Trophoblast cell (in vitro differentiated cells and primary cell): ENCODE measurements at regions not wholly inside any gene's neighbourhood (a gene's known extent, or its start where the extent isn't known, plus 50 kb on each side); places are given as distances from the start of the nearest gene placed in this dataset.
"Not testable (repeated sequence)": the region's sequence is repeated elsewhere in the genome, so short reads cannot be mapped to it uniquely, and the experiment has no call there.

Experiments used
- DNase-seq, 2 donors: peaks; one replicate each; pipeline ENCODE4 v3.0.0-alpha.2; 2016
- H2AFZ ChIP-seq: 2 replicates; pipeline ENCODE4 v1.6.1; 2013; ENCODE audit warnings: low read length, moderate library complexity, mild to moderate bottlenecking; ENCODE audit not compliant: insufficient read depth, poor library complexity
- H2AK5ac ChIP-seq: 2 replicates; pipeline ENCODE4 v1.6.1; 2013; ENCODE audit warnings: mild to moderate bottlenecking, low read length
- H2BK120ac ChIP-seq: 2 replicates; pipeline ENCODE4 v1.6.1; 2013; ENCODE audit warnings: low read length, mild to moderate bottlenecking, moderate library complexity; ENCODE audit not compliant: insufficient read depth, poor library complexity
- H2BK12ac ChIP-seq: 2 replicates; pipeline ENCODE4 v1.6.1; 2013; ENCODE audit warnings: mild to moderate bottlenecking, low read length, moderate library complexity
- H2BK5ac ChIP-seq: 2 replicates; pipeline ENCODE4 v1.6.1; 2013; ENCODE audit warnings: low read length, low read depth, moderate library complexity, mild to moderate bottlenecking; ENCODE audit not compliant: poor library complexity
- H3K14ac ChIP-seq: 2 replicates; pipeline ENCODE4 v1.6.1; 2013; ENCODE audit warnings: mild to moderate bottlenecking, low read length
- H3K18ac ChIP-seq: 2 replicates; pipeline ENCODE4 v1.6.1; 2013; ENCODE audit warnings: mild to moderate bottlenecking, low read length
- H3K23ac ChIP-seq: 2 replicates; pipeline ENCODE4 v1.6.1; 2013; ENCODE audit warnings: low read length
- H3K27ac ChIP-seq: 2 replicates; pipeline ENCODE4 v1.5.1; 2013; ENCODE audit warnings: low read depth, mild to moderate bottlenecking, inconsistent platforms, low read length, moderate library complexity
- H3K27me3 ChIP-seq: 2 replicates; pipeline ENCODE4 v1.6.1; 2013; ENCODE audit warnings: inconsistent platforms, mild to moderate bottlenecking, low read length, moderate library complexity; ENCODE audit not compliant: insufficient read depth
- H3K36me3 ChIP-seq, 2 experiments: 1 replicate in 1 of 2; 2 replicates in 1 of 2; pipeline ENCODE4 v1.6.1; 2013; ENCODE audit warnings: low read length in 2 of 2, mild to moderate bottlenecking in 2 of 2, moderate library complexity in 1 of 2; ENCODE audit not compliant: insufficient read depth in 2 of 2, control insufficient read depth in 1 of 2
- H3K4ac ChIP-seq: 2 replicates; pipeline ENCODE4 v1.6.1; 2013; ENCODE audit warnings: low read depth, mild to moderate bottlenecking, low read length, moderate library complexity
- H3K4me1 ChIP-seq, 2 experiments: 1 replicate in 1 of 2; 2 replicates in 1 of 2; pipeline ENCODE4 v1.6.1; 2013; ENCODE audit warnings: low read length in 2 of 2, mild to moderate bottlenecking in 2 of 2, moderate library complexity in 1 of 2; ENCODE audit not compliant: insufficient read depth in 2 of 2, control insufficient read depth in 1 of 2
- H3K4me2 ChIP-seq: 2 replicates; pipeline ENCODE4 v1.6.1; 2013; ENCODE audit warnings: inconsistent platforms, mild to moderate bottlenecking, low read length, moderate library complexity
- H3K4me3 ChIP-seq: 2 replicates; pipeline ENCODE4 v1.5.1; 2013; ENCODE audit warnings: mild to moderate bottlenecking, low read depth, low read length, inconsistent platforms
- H3K79me1 ChIP-seq: one replicate; pipeline ENCODE4 v1.6.1; 2013; ENCODE audit warnings: low read length
- H3K79me2 ChIP-seq: 2 replicates; pipeline ENCODE4 v1.6.1; 2013; ENCODE audit warnings: low read length, mild to moderate bottlenecking; ENCODE audit not compliant: control insufficient read depth, insufficient read depth, poor library complexity
- H3K9ac ChIP-seq: 2 replicates; pipeline ENCODE4 v1.6.1; 2013; ENCODE audit warnings: mild to moderate bottlenecking, low read length
- H3K9me3 ChIP-seq: 2 replicates; pipeline ENCODE4 v1.6.1; 2013; ENCODE audit warnings: low read depth, mild to moderate bottlenecking, control low read depth, inconsistent platforms, low read length; ENCODE audit not compliant: insufficient read depth
- H4K12ac ChIP-seq: 2 replicates; pipeline ENCODE4 v1.6.1; 2013; ENCODE audit warnings: low read depth, mild to moderate bottlenecking, low read length, moderate library complexity
- H4K8ac ChIP-seq: 2 replicates; pipeline ENCODE4 v1.6.1; 2013; ENCODE audit warnings: low read depth, mild to moderate bottlenecking, low read length, moderate library complexity
- H4K91ac ChIP-seq: one replicate; pipeline ENCODE4 v1.6.1; 2013; ENCODE audit warnings: low read depth, mild to moderate bottlenecking, low read length, moderate library complexity
- WGBS: extraction: QIAGEN DNeasy Blood & Tissue Kit; methylation state at CpG from one replicate; pipeline ENCODE4 v1.1.7; 2013; ENCODE audit warnings: missing lambda C conversion rate; ENCODE audit not compliant: insufficient read length, insufficient coverage; ENCODE audit errors: extremely low coverage; 5-methylcytosine and 5-hydroxymethylcytosine counted together

DNA sequence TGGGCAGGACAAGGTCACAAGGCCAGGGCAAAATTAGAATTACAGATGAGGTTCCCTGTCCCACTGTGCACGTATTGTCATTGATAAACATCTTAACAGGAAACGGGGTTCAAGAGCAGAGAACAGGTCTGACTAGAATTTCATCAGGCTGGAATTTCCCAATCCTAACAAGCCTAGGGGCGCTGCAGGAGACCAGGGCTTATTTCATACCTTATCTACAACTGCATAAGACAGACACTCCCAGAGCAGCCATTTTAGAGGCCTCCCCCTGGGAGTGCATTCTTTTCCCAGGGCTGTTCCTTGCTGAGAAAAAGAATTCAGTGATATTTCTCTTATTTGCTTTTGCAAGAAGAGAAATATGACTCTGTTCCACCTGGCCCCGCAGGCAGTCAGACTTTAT is 244.8 kb downstream of the DAD1 start:
- H2AK5ac ChIP-seq, H2BK120ac ChIP-seq, H2AFZ ChIP-seq, H3K4me2 ChIP-seq, H3K36me3 ChIP-seq, H3K18ac ChIP-seq, H3K9ac ChIP-seq, H2BK5ac ChIP-seq, H3K4me3 ChIP-seq, H3K23ac ChIP-seq, H3K14ac ChIP-seq, H3K79me2 ChIP-seq, H3K27ac ChIP-seq, H3K27me3 ChIP-seq, H2BK12ac ChIP-seq, H3K79me1 ChIP-seq, H3K4me1 ChIP-seq, H4K8ac ChIP-seq, H4K12ac ChIP-seq, H3K4ac ChIP-seq, H3K9me3 ChIP-seq, H4K91ac ChIP-seq: not testable (repeated sequence)
- peak; percentile 2 to 9 for DNase-seq
- no CpG with 5 or more reads among the region's 4 CpGs for WGBS

DNA sequence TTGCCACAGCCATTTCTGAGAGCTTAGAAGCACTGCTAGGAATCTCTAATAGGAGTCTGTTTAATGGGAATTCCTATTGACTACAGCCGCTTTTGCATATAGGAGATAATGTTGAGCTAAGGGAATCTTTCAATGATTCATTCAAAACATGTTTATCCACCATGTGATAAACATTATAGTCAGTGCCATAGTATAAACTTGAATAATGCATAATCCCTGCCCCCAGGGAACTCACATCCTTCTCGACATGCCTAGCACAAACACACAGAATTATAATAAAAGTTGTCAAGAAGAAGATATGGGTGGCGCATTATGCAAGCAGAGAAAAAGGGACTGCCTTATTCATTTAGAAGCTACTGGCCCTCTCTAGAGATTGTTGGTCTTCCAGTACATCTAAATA is 248.0 kb downstream of the DAD1 start:
- Histone ChIP-seq H3K4me3 (no peak overlapping the region), H3K79me2 (no peaks in the 10 kb centered on the region), H2AK5ac (no peak overlapping the region), H3K4ac (no peak overlapping the region), H3K4me1 (no peaks in the 10 kb centered on the region), H3K36me3 (no peaks in the 10 kb centered on the region), H3K14ac (no peak overlapping the region), H2BK12ac (no peak overlapping the region), H3K27me3 (no peaks in the 10 kb centered on the region), H4K12ac (no peak overlapping the region), H3K9me3 (peaks cover 1% of the 10 kb centered on the region), H3K18ac (no peak overlapping the region), H3K79me1 (no peaks in the 10 kb centered on the region), H3K27ac (no peak overlapping the region), H2BK5ac (no peak overlapping the region), H3K23ac (no peak overlapping the region), H4K8ac (no peak overlapping the region), H2BK120ac (no peak overlapping the region), H3K9ac (no peak overlapping the region), H4K91ac (no peak overlapping the region), H3K4me2 (no peak overlapping the region), H2AFZ (no peak overlapping the region)
- DNase-seq = no peak
- no CpG with 5 or more reads among the region's 3 CpGs for WGBS

DNA sequence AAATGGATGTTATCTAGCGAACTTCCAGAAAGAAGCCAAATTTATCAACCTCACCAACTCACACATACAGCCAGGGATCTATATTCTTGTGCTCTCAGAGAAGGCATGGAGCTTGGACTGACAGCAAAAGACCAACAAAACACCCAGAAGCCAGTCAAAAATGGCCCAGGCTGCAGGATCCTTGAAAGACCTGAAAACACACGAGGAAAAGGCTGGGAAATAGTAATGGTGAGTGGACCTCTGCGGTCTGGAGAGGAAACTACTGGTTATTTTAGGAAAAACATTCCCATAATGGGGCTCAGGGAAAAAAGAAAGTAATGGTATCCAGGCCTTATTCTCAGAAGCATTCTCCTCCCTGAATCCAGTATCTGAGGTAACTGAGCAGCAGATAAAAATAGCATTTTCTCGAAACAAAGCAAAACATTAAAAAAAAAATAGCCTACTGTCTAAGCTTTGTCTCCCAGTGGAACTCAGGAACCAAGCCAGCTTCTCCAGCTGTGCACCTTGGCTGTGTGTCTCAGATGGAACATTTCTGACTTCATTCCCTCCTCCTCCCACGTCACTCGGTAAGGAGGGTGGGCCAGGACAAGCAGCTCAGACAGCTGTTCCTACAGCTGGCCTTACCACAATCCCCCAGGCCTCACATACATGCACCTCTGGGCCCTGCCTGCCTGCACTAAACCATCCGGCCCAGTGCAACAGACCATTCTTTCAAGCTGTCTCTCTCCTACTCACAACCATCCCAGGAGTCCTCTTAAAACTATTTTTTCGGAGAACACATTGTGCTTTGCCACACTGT is 249.9 kb downstream of the DAD1 start:
- no peaks in the 10 kb centered on the region for H3K79me2 ChIP-seq
- no peaks in the 10 kb centered on the region for H3K79me1 ChIP-seq
- no peak overlapping the region for H4K91ac ChIP-seq
- WGBS = no CpG with 5 or more reads among the region's 8 CpGs
- H3K36me3 ChIP-seq = no peaks in the 10 kb centered on the region
- H2BK12ac ChIP-seq = no peak overlapping the region
- no peaks in the 10 kb centered on the region for H3K9me3 ChIP-seq
- H2AFZ ChIP-seq = no peak overlapping the region
- DNase-seq = no peak
- peaks cover 4 to 5% of the 10 kb centered on the region in 2 experiments for H3K4me1 ChIP-seq
- no peak overlapping the region for H4K8ac ChIP-seq
- no peak overlapping the region for H3K4me2 ChIP-seq
- H2AK5ac ChIP-seq = no peak overlapping the region
- H2BK120ac ChIP-seq = no peak overlapping the region
- no peak overlapping the region for H3K18ac ChIP-seq
- no peak overlapping the region for H3K9ac ChIP-seq
- no peaks in the 10 kb centered on the region for H3K27me3 ChIP-seq
- H3K23ac ChIP-seq = no peak overlapping the region
- H4K12ac ChIP-seq = no peak overlapping the region
- no peak overlapping the region for H2BK5ac ChIP-seq
- no peak overlapping the region for H3K14ac ChIP-seq
- H3K27ac ChIP-seq = no peak overlapping the region
- no peak overlapping the region for H3K4me3 ChIP-seq
- no peak overlapping the region for H3K4ac ChIP-seq

DNA sequence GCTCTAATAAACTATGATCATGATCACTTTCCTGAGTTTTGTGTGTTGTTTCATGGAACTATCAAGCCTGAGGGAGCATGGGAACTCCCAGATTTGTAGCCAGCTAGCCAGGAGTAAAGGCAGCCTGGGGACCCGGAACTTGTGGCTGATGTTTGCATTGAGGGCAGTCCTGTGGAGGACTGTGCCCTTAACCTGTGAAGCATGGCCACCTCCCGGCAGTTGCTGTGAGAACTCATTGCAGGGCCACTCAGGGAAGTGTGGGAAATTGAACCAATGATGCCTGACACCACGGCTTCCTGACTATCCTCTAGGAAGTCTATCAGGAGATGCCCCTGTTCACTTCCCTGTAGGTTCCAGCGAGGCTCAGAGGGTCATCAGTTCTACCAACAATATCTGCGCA is 250.6 kb downstream of the DAD1 start:
- H3K27me3 ChIP-seq = no peaks in the 10 kb centered on the region
- H3K4me2 ChIP-seq = no peak overlapping the region
- no peak overlapping the region for H2AFZ ChIP-seq
- H3K79me1 ChIP-seq = no peaks in the 10 kb centered on the region
- no peak overlapping the region for H4K91ac ChIP-seq
- no peak overlapping the region for H3K18ac ChIP-seq
- H3K4me3 ChIP-seq = no peak overlapping the region
- H3K79me2 ChIP-seq = no peaks in the 10 kb centered on the region
- no peak overlapping the region for H2BK5ac ChIP-seq
- H2AK5ac ChIP-seq = no peak overlapping the region
- no peak overlapping the region for H3K4ac ChIP-seq
- H2BK120ac ChIP-seq = no peak overlapping the region
- H3K23ac ChIP-seq = no peak overlapping the region
- no CpG with 5 or more reads among the region's 5 CpGs for WGBS
- DNase-seq = no peak
- no peak overlapping the region for H3K14ac ChIP-seq
- no peak overlapping the region for H4K12ac ChIP-seq
- H3K9ac ChIP-seq = no peak overlapping the region
- no peak overlapping the region for H4K8ac ChIP-seq
- no peaks in the 10 kb centered on the region for H3K36me3 ChIP-seq
- no peak overlapping the region for H3K27ac ChIP-seq
- no peak overlapping the region for H2BK12ac ChIP-seq
- H3K9me3 ChIP-seq = no peaks in the 10 kb centered on the region
- H3K4me1 ChIP-seq = peaks cover 5% of the 10 kb centered on the region in 2 experiments
